ENCODE measurements at regions not wholly inside any gene's neighbourhood (a gene's known extent, or its start where the extent isn't known, plus 50 kb on each side); places are given as distances from the start of the nearest gene placed in this dataset.

DNA sequence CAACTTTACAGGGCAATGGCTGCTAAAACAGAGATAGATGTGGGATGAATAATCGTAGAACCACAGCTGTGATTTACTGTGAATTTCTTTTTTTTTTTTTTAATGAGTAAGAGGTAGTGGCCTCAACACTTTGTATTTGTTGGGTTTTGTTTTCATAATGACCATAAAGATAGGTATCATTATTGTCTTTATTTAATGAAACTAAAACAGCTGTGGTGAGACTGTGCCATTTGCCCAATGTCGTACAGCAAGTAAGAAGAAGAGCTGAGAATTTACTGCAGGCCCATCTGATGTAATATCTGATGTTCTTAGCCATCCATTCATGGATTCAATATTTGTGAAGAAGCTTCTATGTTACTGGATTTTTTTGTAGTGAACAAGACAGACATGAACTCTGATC, 271.2 kb downstream of the IPMK start:
- DNase-seq: no peak
- intact Hi-C loops (cut with DNase I): no loop called here
- 78 to 89% (median 84%) methylated on average over 2 of the region's 2 CpGs for WGBS, 3 donors
- Histone ChIP-seq H3K4me1 (no peaks in the 10 kb centered on the region), H3K9me3 (no peaks in the 10 kb centered on the region), H3K36me3 (ENCODE audit: insufficient read depth in 1 of 2, low read depth in 1 of 2) (no peaks in the 10 kb centered on the region), H3K27me3 (ENCODE audit: insufficient read depth in 3 of 3, low read length in 2 of 3) (no peaks in the 10 kb centered on the region), H3K27ac (no peak overlapping the region), H3K4me3 (no peak overlapping the region)
- TF ChIP-seq, protein P1, sequence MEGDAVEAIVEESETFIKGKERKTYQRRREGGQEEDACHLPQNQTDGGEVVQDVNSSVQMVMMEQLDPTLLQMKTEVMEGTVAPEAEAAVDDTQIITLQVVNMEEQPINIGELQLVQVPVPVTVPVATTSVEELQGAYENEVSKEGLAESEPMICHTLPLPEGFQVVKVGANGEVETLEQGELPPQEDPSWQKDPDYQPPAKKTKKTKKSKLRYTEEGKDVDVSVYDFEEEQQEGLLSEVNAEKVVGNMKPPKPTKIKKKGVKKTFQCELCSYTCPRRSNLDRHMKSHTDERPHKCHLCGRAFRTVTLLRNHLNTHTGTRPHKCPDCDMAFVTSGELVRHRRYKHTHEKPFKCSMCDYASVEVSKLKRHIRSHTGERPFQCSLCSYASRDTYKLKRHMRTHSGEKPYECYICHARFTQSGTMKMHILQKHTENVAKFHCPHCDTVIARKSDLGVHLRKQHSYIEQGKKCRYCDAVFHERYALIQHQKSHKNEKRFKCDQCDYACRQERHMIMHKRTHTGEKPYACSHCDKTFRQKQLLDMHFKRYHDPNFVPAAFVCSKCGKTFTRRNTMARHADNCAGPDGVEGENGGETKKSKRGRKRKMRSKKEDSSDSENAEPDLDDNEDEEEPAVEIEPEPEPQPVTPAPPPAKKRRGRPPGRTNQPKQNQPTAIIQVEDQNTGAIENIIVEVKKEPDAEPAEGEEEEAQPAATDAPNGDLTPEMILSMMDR (IDR thresholded peaks at IDR 0.05): no peak
- no peak for ATAC-seq

DNA sequence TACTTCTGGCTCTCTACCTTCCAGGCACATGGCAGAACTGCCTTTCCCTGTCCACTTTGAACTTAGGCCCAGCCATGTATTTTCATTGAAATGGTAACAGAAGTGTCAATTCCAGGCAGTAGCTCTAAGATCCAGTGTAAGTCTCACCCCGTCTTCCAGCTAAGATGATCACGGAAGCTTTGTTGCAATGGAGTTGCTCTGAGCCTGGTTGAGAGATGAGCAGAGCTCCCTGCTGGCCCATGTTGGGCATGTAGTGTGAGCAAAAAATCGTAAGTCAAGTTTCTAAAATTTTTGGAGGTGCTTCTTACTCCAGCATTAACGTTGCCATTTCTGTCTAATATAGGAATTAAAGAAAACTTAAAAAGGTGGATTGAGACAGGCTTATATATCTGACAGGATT, 274.4 kb downstream of the IPMK start:
- Histone ChIP-seq H3K4me3 (no peak overlapping the region), H3K36me3 (ENCODE audit: insufficient read depth in 1 of 2, low read depth in 1 of 2) (no peaks in the 10 kb centered on the region), H3K9me3 (no peaks in the 10 kb centered on the region), H3K27ac (no peak overlapping the region), H3K27me3 (ENCODE audit: insufficient read depth in 3 of 3, low read length in 2 of 3) (no peaks in the 10 kb centered on the region), H3K4me1 (no peaks in the 10 kb centered on the region)
- DNase-seq: no peak
- TF ChIP-seq, protein P1 (IDR thresholded peaks at IDR 0.05): no peak
- intact Hi-C loops (cut with DNase I): no loop called here
- ATAC-seq: no peak
- 74 to 85% (median 82%) methylated on average over 4 of the region's 4 CpGs for WGBS, 3 donors

DNA sequence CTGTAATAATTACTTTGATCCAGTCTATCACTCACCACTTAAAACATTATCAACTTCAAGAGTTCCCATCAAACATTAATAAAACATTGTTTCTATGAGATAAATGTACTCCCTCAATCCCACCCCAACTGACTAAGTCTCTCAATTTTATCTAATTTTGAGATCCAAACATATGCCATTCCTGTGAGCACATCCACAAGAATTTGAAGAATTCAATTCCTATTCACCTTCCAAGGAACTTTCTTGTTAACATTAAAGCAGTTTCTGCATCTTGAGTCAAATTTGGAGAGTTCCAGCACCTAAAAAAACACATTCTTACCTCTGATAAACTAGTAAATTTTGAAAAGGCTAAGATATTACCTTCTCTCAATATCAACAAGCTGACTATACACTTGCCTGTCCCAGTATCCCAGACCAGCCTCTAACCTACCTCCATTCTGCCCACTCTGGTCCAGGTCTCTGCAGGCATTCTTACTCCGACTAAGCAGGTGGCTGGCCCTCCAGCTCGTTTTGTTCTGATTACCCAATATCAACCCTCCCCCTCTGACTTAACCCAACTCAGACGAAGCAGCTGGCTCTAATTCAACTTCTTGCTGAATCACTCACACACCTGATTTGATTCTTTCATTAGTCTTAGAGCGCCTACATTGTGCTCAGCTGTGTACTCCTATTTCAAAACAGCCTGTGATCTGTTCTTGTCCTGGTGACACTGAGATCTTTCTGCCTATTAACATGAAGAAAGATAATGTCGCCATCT, 275.2 kb downstream of the IPMK start:
- WGBS, 3 donors: 41 to 54% (median 46%) methylated on average over 5 of the region's 5 CpGs
- ATAC-seq: no peak

DNA sequence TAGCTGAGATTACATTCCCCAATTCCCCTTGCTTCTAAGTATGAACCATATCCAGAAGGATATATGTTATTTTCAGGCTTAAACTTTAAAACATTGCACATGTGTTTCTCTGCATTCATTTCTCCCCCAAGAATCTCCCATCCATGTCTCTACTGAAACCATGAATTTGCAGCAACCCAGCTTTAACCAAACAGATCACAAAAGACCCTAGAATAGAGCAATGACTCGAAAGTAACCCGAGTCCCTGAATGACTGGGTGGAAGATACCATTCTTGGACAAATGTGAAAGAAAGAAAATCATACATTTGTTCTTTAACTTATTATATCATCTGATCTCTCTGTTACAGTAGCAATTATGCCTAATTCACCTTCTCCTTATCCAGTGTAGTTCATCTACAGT, 278.7 kb downstream of the IPMK start:
- Histone ChIP-seq H3K27ac (no peak overlapping the region), H3K27me3 (ENCODE audit: insufficient read depth in 3 of 3, low read length in 2 of 3) (no peaks in the 10 kb centered on the region), H3K9me3 (no peaks in the 10 kb centered on the region), H3K36me3 (ENCODE audit: insufficient read depth in 1 of 2, low read depth in 1 of 2) (no peaks in the 10 kb centered on the region), H3K4me1 (no peaks in the 10 kb centered on the region), H3K4me3 (no peak overlapping the region)
- ATAC-seq (no peak), DNase-seq (no peak)
- intact Hi-C loops (cut with DNase I): no loop called here
- WGBS, 3 donors: 63 to 69% (median 68%) methylated on average over 2 of the region's 2 CpGs
- TF ChIP-seq, protein P1 (IDR thresholded peaks at IDR 0.05): no peak

More for the DNA sequence above, 275.2 kb downstream of the IPMK start:
- Histone ChIP-seq H3K36me3 (ENCODE audit: insufficient read depth in 1 of 2, low read depth in 1 of 2) (no peaks in the 10 kb centered on the region), H3K27ac (no peak overlapping the region), H3K9me3 (no peaks in the 10 kb centered on the region), H3K27me3 (ENCODE audit: insufficient read depth in 3 of 3, low read length in 2 of 3) (no peaks in the 10 kb centered on the region), H3K4me1 (no peaks in the 10 kb centered on the region), H3K4me3 (no peak overlapping the region)
- TF ChIP-seq, protein P1 (IDR thresholded peaks at IDR 0.05): no peak
- DNase-seq: no peak
- intact Hi-C loops (cut with DNase I): no loop called here
